BLaER1 treated with 17β-estradiol and CSF1 and Interleukin-3, amounts not matched to agents 10 nM and 100 nM (cell line): ENCODE measurements at regions not wholly inside any gene's neighbourhood (a gene's known extent, or its start where the extent isn't known, plus 50 kb on each side); places are given as distances from the start of the nearest gene placed in this dataset.

Experiments
- H3K27ac ChIP-seq, 11 experiments: shearing (Covaris generic); formaldehyde crosslinking; 2 replicates each; pipeline ENCODE4 v1.8.1; 2022
- H3K27me3 ChIP-seq, 11 experiments: shearing (Covaris generic); formaldehyde crosslinking; 2 replicates each; pipeline ENCODE4 v1.8.1; 2022
- H3K36me3 ChIP-seq, 11 experiments: shearing (Covaris generic); formaldehyde crosslinking; 2 replicates each; pipeline ENCODE4 v1.8.1; 2022
- H3K4me1 ChIP-seq, 10 experiments: shearing (Covaris generic); formaldehyde crosslinking; 2 replicates each; pipeline ENCODE4 v1.8.1; 2022
- H3K4me2 ChIP-seq, 11 experiments: shearing (Covaris generic); formaldehyde crosslinking; 2 replicates each; pipeline ENCODE4 v1.8.1; 2022
- H3K4me3 ChIP-seq, 10 experiments: shearing (Covaris generic); formaldehyde crosslinking; 2 replicates each; pipeline ENCODE4 v1.8.1; 2022
- H3K9ac ChIP-seq, 11 experiments: shearing (Covaris generic); formaldehyde crosslinking; 2 replicates each; pipeline ENCODE4 v1.8.1; 2022
- H3K9me3 ChIP-seq, 11 experiments: shearing (Covaris generic); formaldehyde crosslinking; replicated peaks in 1 of 11; 2 replicates each; pipeline ENCODE4 v1.8.1; 2022
- H4K20me1 ChIP-seq, 11 experiments: shearing (Covaris generic); formaldehyde crosslinking; 2 replicates each; pipeline ENCODE4 v1.8.1; 2022
- Cebpa-rat ChIP-seq, 11 experiments: shearing (Covaris generic); IDR thresholded peaks; 2 replicates each; pipeline ENCODE4 v1.8.1; 2022

DNA sequence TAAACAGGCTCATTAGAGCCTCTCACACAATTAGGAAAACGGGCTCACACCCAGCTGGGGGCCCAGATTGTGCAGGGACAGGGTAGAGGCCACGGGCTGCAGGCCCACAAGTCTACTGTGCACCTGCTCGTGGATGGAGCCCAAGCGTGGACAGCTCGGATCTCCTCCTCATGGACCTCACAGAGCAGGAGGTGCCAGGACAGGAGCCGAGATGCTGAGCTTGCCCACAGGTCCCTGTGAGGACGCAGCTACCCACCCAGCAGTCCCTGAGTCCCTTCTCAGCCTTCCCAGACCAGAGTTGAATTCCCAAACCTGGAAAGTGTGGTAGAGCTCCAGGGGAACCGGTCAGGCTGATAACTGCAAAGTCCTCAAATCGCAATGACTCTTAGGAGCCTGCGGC is 70.6 kb upstream of the OLFM1 start:
- peaks cover 37 to 74% (median 70%) of the 10 kb centered on the region in 10 experiments for H3K4me1 ChIP-seq
- TF ChIP-seq Cebpa-rat (IDR thresholded peaks at IDR 0.05) = no peak
- no peaks in the 10 kb centered on the region for H3K36me3 ChIP-seq
- H3K4me2 ChIP-seq = peak overlapping the region in 9 of 11 experiments; percentile 24 to 90 (median 82); a peak in 15 of 22 replicates
- no peak overlapping the region for H3K4me3 ChIP-seq
- H3K9ac ChIP-seq = no peak overlapping the region
- H3K27me3 ChIP-seq = peaks cover 0 to 31% (median 0%) of the 10 kb centered on the region in 11 experiments; a peak in 4 of 22 replicates
- no peak overlapping the region for H3K27ac ChIP-seq
- no peaks in the 10 kb centered on the region for H3K9me3 ChIP-seq
- no peaks in the 10 kb centered on the region; a peak in 1 of 22 replicates for H4K20me1 ChIP-seq

DNA sequence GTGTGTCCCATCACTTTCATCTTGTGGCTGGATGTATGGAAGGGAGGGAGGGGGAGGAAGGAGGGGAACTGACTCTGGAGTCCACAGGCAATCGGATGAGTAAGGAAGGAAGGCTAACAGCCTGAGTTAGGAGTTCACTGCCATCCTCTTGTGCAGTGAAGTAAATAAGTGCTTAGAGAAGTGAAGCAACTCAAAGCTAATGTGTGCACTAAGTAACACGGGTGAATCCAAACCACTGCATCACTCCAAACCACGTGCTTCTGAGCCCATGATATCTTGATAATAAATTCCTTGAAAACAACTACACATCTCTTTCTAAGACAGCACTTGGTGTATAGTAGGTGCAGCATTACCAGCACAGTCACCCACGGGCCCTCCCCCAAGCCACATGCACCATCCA is 69.6 kb upstream of the OLFM1 start:
- Histone ChIP-seq H3K27ac (no peak overlapping the region), H3K27me3 (peaks cover 0 to 32% (median 0%) of the 10 kb centered on the region in 11 experiments; a peak in 4 of 22 replicates), H3K4me3 (no peak overlapping the region), H3K9ac (no peak overlapping the region), H3K9me3 (no peaks in the 10 kb centered on the region), H3K4me1 (peaks cover 48 to 84% (median 80%) of the 10 kb centered on the region in 10 experiments), H3K36me3 (no peaks in the 10 kb centered on the region), H3K4me2 (peak overlapping the region in 9 of 11 experiments; percentile 20 to 90 (median 82); a peak in 16 of 22 replicates), H4K20me1 (no peaks in the 10 kb centered on the region; a peak in 1 of 22 replicates)
- TF ChIP-seq Cebpa-rat (IDR thresholded peaks at IDR 0.05) = no peak

DNA sequence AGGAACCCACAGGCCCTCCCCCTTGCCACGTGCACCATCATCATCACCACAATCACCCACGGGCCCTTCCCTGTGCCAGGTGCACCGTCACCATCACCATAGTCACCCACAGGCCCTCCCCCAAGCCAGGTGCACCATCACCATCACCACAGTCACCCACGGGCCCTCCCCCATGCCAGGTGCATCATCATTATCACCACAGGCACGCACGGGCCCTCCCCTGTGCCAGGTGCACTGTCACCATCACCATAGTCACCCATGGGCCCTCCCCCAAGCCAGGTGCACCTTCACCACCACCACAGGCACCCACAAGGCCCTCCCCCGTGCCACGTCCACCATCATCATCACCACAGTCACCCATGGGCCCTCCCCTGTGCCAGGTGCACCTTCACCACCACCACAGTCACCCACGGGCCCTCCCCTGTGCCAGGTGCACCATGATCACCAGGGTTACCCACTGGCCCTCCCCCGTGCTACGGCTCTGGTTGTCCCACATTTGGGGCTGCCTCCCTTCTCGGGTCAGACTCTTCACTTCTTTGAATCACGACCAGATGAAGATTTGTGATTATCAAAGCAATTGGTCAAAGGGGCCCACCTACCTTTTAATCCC is 69.1 kb upstream of the OLFM1 start:
- no peak overlapping the region for H3K27ac ChIP-seq
- TF ChIP-seq Cebpa-rat (IDR thresholded peaks at IDR 0.05) = no peak
- peak overlapping the region in 9 of 11 experiments; percentile 20 to 90 (median 82); a peak in 16 of 22 replicates for H3K4me2 ChIP-seq
- H3K36me3 ChIP-seq = no peaks in the 10 kb centered on the region
- H3K27me3 ChIP-seq = peaks cover 0 to 32% (median 0%) of the 10 kb centered on the region in 11 experiments; a peak in 4 of 22 replicates
- H4K20me1 ChIP-seq = no peaks in the 10 kb centered on the region; a peak in 1 of 22 replicates
- H3K4me1 ChIP-seq = peaks cover 51 to 89% (median 85%) of the 10 kb centered on the region in 10 experiments
- no peak overlapping the region; a peak in 1 of 20 replicates for H3K4me3 ChIP-seq
- H3K9me3 ChIP-seq = no peaks in the 10 kb centered on the region
- no peak overlapping the region for H3K9ac ChIP-seq

DNA sequence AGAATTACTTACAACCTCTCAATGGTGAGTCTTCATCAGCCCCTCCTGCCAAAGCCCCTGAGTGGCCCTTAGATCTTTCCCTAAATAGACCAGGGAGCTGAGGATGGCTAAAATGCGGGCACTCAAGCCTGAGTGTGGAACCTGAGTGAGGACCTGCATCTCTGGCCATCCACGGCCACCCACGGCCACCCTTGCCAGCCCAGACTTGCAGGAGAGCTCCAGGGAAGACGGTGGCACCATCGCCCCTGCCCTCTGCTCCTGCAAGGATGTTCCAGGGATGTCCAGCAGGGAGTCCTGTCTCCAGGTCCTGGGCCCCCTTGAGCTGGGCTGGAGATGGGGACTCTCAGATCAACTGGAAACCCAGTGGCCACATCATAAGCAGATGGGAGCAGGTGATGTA is 68.2 kb upstream of the OLFM1 start:
- Histone ChIP-seq H3K27me3 (peaks cover 0 to 32% (median 0%) of the 10 kb centered on the region in 11 experiments; a peak in 4 of 22 replicates), H3K27ac (no peak overlapping the region), H3K36me3 (no peaks in the 10 kb centered on the region), H3K4me1 (peaks cover 51 to 90% (median 86%) of the 10 kb centered on the region in 10 experiments), H3K4me3 (no peak overlapping the region; a peak in 1 of 20 replicates), H3K4me2 (peak overlapping the region in 9 of 11 experiments; percentile 73 to 90 (median 82); a peak in 18 of 22 replicates), H4K20me1 (no peaks in the 10 kb centered on the region; a peak in 1 of 22 replicates), H3K9ac (no peak overlapping the region), H3K9me3 (peaks cover 0 to 3% (median 0%) of the 10 kb centered on the region in 11 experiments; a peak in 1 of 22 replicates)
- TF ChIP-seq Cebpa-rat (IDR thresholded peaks at IDR 0.05) = no peak

DNA sequence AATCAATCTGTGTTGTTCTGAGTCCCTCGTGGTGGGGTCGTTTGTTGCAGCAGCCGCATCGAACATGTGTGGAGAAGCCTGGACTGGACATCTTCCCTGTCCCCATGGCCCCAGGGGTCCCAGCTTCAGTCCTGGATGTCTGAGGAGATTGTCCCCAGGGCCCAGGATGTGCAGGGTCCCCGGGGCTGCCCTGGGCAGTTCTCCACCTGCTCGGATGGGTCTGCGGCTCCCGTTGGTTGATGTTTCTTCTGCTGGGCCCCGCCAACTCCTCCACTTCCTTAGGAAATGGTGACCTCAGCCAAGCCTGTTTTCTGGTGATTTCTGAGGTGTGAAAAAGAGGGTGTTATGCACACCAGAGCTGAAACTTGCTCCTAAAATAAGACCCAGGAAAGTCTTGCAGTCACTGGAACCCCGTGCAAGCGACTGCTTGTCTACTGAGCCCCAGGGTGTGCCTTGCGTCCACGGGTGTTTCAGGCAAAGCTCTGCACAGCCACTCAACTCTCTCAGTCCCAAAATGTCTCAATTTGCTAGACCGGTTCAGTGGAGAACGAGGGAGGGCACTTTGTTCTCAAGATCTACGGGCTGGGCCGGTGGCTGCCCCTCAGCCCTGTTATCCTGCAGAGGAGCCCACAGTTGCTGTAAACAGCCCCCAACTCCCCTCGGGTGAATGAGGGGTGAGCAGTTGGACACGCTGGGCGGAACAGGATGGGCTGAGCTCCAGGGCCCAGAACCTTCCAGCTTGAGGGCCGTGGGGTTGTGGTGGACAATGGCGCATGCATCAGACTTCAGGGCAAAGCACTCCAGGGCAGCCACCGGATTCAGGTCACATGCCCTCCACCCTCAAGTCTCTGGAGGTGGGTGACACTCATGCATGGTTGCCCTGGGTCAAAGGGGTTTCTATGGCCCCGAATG is 66.7 kb upstream of the OLFM1 start:
- peaks cover 0 to 32% (median 0%) of the 10 kb centered on the region in 11 experiments; a peak in 3 of 22 replicates for H3K27me3 ChIP-seq
- no peak overlapping the region; a peak in 1 of 20 replicates for H3K4me3 ChIP-seq
- no peaks in the 10 kb centered on the region; a peak in 1 of 22 replicates for H4K20me1 ChIP-seq
- no peaks in the 10 kb centered on the region for H3K36me3 ChIP-seq
- peaks cover 48 to 78% (median 77%) of the 10 kb centered on the region in 10 experiments for H3K4me1 ChIP-seq
- peaks cover 0 to 11% (median 6%) of the 10 kb centered on the region in 11 experiments; a peak in 7 of 22 replicates for H3K9me3 ChIP-seq
- TF ChIP-seq Cebpa-rat (IDR thresholded peaks at IDR 0.05) = no peak
- H3K27ac ChIP-seq = peak overlapping the region in 2 of 11 experiments; percentile 23 to 25; a peak in 3 of 22 replicates
- H3K4me2 ChIP-seq = peak overlapping the region; percentile 22 to 90 (median 80)
- H3K9ac ChIP-seq = peak overlapping the region in 3 of 11 experiments; percentile 0 to 7 (median 6); a peak in 3 of 22 replicates

DNA sequence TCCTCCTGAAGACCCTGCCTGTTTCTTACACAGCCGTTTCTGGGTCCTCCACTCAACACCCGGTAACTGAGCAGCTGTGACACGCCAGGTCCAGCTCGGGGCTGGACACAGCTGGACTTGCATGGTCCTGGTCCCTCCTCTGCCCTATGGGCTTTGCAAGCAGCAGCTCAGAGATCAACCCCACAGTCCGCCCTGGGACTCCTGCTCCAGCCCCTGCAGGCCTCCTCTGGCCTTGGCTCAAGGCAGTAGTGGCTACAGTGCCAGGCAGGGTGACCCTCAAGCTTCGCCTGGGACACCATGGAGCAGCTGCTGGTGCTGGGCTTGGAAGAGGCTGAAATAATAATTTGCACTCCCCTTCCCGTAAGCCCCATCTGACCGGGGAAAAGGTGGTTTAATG is 66.1 kb upstream of the OLFM1 start:
- Histone ChIP-seq H3K9me3 (peaks cover 0 to 11% (median 6%) of the 10 kb centered on the region in 11 experiments; a peak in 7 of 22 replicates), H3K4me2 (peak overlapping the region; percentile 22 to 90 (median 80); a peak in 21 of 22 replicates), H4K20me1 (no peaks in the 10 kb centered on the region; a peak in 1 of 22 replicates), H3K27me3 (peaks cover 0 to 32% (median 0%) of the 10 kb centered on the region in 11 experiments; a peak in 3 of 22 replicates), H3K4me1 (peaks cover 42 to 72% (median 70%) of the 10 kb centered on the region in 10 experiments), H3K4me3 (no peak overlapping the region; a peak in 1 of 20 replicates), H3K36me3 (no peaks in the 10 kb centered on the region), H3K27ac (peak overlapping the region in 1 of 11 experiments; percentile 23; a peak in 2 of 22 replicates), H3K9ac (peak overlapping the region in 1 of 11 experiments; percentile 7; a peak in 2 of 22 replicates)
- no peak for TF ChIP-seq Cebpa-rat (IDR thresholded peaks at IDR 0.05)

DNA sequence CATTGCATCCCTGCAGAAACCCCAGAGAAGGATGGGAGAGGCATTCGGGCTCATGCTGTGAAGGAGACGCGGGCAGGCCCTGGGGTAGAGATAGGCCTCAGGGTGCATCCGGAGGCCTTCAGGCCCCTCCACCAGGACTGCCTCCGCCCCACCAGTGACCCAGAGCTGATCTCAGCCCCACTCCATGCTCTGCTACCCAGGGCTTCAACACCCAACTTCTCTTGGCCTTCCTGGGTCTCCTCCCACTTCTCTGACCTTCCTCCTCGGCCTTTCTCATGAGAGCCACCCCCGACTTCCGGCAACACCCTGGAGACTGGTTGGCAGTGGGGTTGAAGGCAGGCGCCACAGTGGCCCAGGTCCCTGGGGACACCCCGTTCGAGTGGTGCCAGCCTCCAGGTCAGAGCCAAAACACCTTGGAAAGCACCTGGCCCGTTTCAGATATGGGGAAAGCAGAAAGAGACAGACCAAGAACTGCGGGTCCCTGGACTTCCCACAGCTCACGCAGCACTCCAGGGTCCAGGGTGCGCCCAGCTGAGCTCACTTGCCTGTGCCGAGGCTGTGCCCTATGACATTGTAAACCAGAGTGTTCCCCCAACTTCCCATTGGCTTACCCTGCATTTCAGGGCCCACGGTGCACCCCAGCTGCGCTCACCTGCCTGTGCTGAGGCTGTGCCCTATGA is 65.1 kb upstream of the OLFM1 start:
- Histone ChIP-seq H3K9me3 (peaks cover 0 to 11% (median 6%) of the 10 kb centered on the region in 11 experiments; a peak in 7 of 22 replicates), H3K27me3 (peaks cover 0 to 32% (median 0%) of the 10 kb centered on the region in 11 experiments; a peak in 3 of 22 replicates), H4K20me1 (no peaks in the 10 kb centered on the region; a peak in 1 of 22 replicates), H3K4me3 (no peak overlapping the region), H3K36me3 (no peaks in the 10 kb centered on the region), H3K4me2 (peak overlapping the region; percentile 68 to 90 (median 82)), H3K9ac (peak overlapping the region in 1 of 11 experiments; percentile 27; a peak in 1 of 22 replicates), H3K27ac (peak overlapping the region in 2 of 11 experiments; percentile 12 to 31; a peak in 3 of 22 replicates), H3K4me1 (peaks cover 38 to 63% (median 61%) of the 10 kb centered on the region in 10 experiments)
- TF ChIP-seq Cebpa-rat (IDR thresholded peaks at IDR 0.05) = no peak
